LHCN-M2 (cell line): ENCODE measurements at regions not wholly inside any gene's neighbourhood (a gene's known extent, or its start where the extent isn't known, plus 50 kb on each side); places are given as distances from the start of the nearest gene placed in this dataset.
"Not testable (repeated sequence)": the region's sequence is repeated elsewhere in the genome, so short reads cannot be mapped to it uniquely, and the experiment has no call there.

ENCODE experiments used
- DNase-seq: peaks from one replicate; pipeline ENCODE4 v3.0.0-alpha.2; 2012; ENCODE audit warnings: low read depth

DNA sequence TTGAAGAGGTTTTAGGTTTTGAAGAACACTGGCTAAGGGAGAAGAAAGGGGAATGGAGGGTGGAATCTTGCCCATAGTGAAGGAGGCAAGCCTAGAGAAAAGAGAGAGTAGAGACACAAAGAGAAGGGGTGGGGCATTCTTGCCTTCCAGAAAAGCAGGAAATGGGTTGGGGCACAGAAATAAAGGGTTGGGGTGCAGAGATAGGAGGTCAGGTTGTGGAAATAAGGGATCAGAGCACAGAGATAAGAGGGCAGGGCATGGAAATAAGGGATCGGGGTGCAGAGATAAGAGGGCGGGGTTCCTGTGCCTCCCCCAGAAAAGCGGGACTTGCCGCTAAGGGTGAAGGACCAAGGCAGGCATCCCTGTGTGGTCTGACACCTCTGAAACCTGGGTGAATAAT, 69.9 kb downstream of the ALG1L2 start:
- DNase-seq = not testable (repeated sequence)

GRCh38 chr3:130153247-130153646, 71.6 kb downstream of the ALG1L2 start:
- not testable (repeated sequence) for DNase-seq

GRCh38 chr3:130155464-130155863, 73.8 kb downstream of the ALG1L2 start:
- not testable (repeated sequence) for DNase-seq

DNA sequence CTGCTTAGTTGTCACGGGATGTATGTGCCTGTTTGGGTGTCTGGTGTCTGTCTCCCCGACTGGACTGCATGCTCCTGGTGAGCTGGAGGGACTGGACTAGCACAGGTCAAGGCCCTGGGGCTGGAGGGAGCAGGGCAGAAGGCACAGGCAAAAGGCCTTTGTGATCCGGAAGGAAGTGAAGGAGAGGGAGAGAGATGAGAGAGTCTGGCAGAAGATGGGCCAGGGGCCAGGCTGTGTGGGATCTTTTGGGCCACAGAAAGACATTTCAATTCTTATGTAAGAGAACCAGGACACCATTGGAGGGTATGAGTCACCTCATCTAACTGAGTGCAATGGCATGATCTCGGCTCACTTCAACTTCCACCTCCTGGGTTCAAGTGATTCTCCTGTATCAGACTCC, 85.2 kb downstream of the ALG1L2 start:
- not testable (repeated sequence) for DNase-seq

DNA sequence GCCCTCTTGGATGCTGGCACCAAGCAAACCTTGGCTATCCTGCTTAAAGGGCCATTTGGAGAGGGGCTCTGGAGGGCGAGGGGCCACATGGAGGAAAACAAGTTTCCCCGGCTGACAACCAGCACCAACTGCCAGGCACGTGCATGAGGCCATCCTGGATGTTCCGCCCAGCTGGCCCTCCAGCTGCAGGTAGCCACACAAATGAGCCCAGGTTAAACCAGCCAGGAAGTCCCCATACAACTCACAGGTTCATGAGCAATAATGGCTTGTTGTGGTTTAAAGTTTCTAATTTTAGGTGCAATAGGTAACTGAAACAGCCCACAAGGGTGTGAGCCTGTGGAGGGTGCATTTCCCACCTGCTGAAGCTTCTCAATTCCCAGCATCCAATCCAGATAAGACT, 93.6 kb downstream of the ALG1L2 start:
- not testable (repeated sequence) for DNase-seq

- not testable (repeated sequence) for DNase-seq
These were observed 95.0 kb downstream of the ALG1L2 start for GRCh38 chr3:130176476-130177256.

DNA sequence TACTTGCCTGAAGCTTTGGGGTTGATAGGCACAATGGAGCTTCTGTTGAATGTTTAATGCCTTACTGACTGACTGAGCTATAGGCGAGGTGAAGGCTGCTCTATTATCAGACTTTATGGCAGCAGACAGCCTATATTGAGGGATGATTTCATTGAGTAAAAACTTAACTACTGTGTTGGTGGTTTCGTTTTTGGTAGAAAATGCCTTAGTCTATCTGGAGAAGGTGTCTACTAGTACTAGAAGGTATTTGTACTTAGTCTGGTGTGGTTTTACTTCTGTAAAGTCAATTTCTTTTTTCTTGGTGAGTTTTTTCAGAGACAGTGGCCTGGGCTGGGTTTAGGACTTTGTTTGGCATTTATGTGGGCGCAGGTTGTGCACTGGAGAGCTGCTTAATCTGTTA, 97.2 kb downstream of the ALG1L2 start:
- not testable (repeated sequence) for DNase-seq

- peak; percentile 30 for DNase-seq
These were observed 97.8 kb downstream of the ALG1L2 start for GRCh38 chr3:130179353-130179970.

- not testable (repeated sequence) for DNase-seq
These were observed 100.8 kb downstream of the ALG1L2 start for GRCh38 chr3:130182475-130182874.

DNA sequence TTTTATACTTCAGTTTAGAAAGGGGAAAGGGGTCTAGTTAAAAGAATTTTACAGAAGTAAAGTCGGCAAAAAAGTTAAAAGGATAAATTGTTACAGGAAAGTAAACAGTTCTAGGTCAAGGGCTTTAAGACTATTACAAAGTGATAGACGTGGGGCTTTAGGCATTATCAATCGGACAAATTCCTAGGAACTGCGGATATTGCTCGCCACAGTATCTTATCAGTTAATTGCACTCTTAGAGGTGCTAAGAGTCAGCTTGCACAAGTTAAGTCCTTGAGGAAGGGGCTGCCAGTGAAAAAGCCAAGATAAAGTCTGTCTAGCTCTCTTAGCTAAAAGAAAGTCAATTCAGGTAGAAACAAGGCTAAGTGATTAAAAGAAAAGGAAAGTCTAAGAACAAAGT, 102.1 kb downstream of the ALG1L2 start:
- not testable (repeated sequence) for DNase-seq

GRCh38 chr3:130184152-130185024, 102.8 kb downstream of the ALG1L2 start:
- not testable (repeated sequence) for DNase-seq

DNA sequence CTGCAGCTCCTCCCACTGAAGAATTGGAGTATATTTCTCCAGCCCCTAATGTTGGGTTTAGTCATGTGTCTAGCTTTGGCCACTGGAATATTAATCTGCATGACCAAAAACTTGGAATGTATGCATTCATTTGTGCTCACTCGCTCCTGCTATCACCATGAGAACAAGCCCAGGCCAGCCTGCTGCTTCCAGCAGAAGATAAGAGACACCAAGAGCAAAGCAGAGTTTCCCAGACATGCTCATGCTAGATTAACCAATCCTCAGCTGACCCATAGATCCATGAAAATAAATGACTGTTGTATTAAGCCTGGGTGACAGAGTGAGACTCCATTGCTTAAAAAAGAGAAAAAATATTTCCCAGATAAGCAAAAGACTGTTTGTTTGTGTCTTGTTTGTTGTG, 119.6 kb downstream of the ALG1L2 start:
- DNase-seq = not testable (repeated sequence)

DNA sequence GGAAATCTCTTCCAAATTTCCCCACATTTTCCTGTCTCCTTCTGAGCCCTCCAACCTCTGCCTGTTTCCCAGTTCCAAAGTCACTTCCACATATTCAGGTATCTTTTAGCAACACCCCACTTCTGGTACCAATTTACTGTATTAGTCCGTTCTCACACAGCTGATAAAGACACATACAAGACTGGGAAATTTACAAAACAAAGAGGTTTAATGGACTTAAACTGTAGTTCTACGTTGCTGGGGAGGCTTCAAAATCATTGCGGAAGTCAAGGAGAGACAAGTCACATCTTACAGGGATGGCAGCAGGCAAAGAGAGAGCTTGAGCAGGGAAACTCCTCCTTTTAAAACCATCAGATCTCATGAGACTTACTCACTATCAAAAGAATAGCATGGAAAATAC, 122.0 kb downstream of the ALG1L2 start:
- DNase-seq = not testable (repeated sequence)

DNA sequence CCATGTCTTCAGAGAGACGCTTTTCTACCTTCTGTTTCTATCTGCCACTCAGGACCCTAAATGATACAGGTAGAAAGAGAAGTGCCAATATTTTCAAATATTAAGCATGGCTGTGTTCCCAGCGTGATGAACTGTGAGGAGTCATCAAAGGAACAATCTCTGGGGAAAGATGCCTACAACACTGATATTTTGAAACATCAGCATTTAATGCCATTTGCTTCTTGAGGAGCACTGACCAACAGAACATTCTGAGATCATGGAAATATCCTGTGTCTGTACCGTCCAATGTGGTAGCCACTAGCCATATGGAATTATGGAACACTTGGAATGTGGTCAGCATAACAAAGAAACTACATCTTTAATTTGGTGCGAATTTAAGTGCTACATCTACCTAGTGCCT, 117.9 kb upstream of the COL6A5 start:
- DNase-seq = no peak

DNA sequence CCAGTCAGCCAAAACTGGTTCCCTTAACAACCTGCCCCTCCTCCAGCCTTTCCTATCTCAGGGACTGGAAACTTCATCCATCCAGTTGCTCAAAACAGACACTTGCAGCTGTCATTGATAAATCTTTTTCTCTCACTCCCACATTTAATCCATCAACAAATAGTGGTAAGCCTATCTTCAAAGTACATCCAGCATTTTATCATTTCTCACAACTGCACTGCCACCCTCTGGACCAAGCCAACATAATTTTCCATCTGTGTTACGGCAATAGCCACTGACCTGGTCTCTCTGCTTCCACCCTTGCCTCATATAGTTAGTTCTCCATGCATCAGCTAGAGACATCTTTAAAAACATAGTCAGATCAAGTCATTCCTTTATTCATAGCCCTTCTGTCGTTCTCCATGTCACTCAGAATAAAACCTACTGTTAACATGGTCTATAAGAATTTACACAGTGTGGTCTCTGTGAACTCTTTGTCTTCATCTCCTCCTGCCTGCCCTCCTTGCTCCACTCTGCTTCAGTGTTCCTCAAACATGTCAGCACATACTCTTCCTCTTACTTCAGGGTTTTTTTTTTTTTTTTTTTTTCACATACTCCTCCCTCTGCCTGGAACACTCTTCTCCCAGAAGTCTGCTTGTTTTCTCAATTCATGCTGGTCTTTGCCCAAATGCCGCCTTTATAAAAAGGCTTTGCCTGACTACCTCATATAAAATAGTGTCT, 102.5 kb upstream of the COL6A5 start:
- peak; percentile 41 for DNase-seq

DNA sequence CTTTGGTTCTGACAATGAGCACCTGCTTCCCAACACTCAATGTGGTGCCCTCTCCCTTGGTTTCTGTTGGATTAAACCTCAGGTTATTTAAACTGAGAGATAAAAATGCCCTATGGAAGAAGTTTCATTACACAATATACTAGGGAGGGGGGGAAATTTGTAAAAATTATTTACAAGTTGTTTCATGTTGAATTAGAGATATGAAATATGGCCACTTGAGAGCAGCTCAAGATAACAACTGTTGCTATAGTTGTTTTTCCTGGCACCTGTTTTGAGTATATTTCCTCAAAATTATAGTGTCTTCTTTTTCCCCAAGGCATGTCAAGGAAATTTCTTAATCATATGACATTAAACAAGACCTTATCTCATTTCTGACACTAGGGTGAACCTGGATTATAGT, 101.7 kb upstream of the COL6A5 start:
- no peak for DNase-seq

GRCh38 chr3:130250982-130251381, 94.5 kb upstream of the COL6A5 start:
- no peak for DNase-seq

DNA sequence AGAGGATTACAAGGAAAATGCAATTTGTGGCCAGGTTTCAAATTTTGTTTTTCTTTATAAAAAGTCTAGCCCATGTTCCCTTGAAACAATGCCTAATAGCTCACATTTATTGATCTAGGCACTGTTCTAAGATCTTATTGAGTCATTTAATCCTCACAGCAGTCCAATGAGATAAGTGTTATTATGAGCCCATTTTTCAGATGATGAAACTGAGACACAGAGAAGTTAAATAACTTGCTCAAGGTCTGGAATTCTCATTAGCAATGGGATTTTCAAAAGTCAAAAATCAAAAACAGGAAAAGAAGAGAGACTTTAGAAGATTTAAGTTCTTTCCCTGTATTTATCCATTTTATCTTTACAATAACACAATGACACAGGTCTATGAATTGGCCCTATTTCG, 90.0 kb upstream of the COL6A5 start:
- DNase-seq = no peak

DNA sequence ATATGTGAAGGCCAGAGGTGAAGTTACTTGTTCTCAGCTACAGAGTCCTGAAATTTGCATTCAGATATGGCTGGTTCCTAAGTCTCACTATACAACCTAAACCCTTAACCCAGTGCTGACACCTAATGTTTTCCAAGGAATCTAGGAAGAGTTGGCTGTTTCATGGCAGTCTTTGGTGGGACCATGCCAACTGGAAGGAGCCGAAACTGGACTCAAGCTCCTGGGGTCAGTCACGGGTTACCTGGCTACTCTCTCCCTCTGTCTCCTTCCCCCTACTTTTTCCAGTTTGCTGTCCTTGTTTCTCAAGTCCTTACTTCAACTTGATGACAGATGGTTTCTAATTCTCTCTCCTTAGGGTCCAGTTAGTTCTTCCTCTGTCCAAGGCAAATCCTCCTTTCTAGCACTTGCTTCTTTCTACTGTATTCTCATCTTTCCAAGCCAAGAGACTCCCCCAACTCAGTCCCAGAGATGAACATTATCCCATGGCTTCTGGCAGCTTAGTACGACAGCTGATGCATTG, 88.6 kb upstream of the COL6A5 start:
- DNase-seq = peak; percentile 9

DNA sequence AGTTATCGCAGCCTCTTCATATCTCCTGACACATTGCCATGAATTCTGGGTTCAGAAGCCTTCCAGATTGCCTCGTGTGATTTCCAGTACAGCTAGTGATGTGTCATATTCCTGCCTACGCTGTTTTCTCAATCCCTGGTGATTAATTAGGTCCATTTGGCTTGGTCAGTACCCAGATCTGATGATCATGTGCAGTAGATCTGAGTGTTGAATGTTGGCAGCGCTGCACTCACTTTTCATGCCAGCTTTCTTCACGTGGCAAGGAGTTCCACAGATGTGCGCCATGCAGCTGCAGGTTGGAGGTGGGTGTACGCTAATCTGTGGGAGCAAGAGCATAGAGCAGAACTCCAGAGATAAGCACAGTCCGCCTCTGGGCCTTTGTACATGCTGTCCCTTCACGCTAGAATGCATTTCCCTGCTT, 86.9 kb upstream of the COL6A5 start:
- peak; percentile 42 for DNase-seq

DNA sequence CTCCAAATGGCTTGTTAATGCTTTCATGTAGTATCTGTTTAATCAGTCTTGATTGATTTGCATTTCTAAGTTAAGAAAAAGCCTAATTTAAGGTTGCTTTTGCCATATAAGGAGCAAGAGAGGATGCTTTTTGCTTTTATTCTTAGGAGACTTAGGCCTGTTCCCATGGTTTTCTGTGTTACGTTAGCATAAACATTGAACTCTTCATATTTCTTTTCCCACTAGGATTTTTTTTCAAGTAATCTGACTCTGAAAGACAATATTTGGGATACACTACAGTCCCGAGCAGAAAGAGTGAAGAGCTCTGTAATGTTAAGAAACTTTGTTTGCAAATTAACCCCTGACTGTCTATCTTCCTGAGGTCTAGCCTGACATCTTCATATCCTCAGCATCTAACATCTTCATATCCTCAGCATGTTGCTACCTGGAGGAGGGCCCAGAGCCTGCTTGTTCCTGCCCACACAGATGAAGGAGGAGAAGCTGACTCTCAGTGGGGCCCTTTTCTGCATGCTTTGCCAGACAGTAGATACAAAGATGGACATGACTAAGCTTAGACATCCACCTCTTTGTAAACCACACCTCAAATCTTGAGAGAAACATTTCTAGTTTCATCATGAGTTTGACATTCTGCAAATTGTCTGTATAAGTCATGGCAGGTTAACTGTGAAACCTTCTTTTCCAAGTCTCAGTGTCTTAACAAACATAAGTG, 86.2 kb upstream of the COL6A5 start:
- no peak for DNase-seq
